A673 (cell line): ENCODE measurements at regions not wholly inside any gene's neighbourhood (a gene's known extent, or its start where the extent isn't known, plus 50 kb on each side); places are given as distances from the start of the nearest gene placed in this dataset.

Experiments used
- EZH2 ChIP-seq: fragments of 200-600 bp; sonication (generic); IDR thresholded peaks from 2 replicates; pipeline ENCODE4 v1.6.1; 2017; ENCODE audit warnings: borderline replicate concordance, low read depth, mild to moderate bottlenecking, mixed read lengths, antibody characterized with exemption, low read length; ENCODE audit not compliant: poor library complexity, severe bottlenecking
- TF ChIP-seq, protein P1 (sequence below): fragments of 300-800, 200-600 bp; sonication (generic); conservative IDR thresholded peaks from 2 replicates; pipeline ENCODE4 v1.5.1; 2017; ENCODE audit warnings: low read depth, mild to moderate bottlenecking, antibody characterized with exemption, low read length, moderate library complexity, mixed read lengths

DNA sequence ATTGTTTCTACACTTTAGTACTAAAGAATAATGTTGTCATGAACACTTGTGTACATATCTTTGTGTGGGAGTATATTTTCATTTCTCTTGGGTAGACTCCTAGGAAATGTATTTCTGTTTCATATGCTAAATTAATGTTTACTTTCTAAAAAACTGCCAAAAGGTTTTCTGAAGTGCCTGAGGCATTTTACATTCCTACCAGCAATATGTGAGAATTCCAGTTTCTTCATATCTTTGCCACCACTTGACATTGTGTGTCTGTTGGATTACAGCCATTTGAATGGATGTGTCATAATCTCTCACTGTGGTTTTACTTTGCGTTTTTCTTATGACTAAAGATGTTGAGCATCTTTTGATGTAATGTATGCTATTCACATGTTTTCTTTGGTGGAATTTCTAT is 428.2 kb upstream of the KCNH7 start:
- TF ChIP-seq, protein P1, sequence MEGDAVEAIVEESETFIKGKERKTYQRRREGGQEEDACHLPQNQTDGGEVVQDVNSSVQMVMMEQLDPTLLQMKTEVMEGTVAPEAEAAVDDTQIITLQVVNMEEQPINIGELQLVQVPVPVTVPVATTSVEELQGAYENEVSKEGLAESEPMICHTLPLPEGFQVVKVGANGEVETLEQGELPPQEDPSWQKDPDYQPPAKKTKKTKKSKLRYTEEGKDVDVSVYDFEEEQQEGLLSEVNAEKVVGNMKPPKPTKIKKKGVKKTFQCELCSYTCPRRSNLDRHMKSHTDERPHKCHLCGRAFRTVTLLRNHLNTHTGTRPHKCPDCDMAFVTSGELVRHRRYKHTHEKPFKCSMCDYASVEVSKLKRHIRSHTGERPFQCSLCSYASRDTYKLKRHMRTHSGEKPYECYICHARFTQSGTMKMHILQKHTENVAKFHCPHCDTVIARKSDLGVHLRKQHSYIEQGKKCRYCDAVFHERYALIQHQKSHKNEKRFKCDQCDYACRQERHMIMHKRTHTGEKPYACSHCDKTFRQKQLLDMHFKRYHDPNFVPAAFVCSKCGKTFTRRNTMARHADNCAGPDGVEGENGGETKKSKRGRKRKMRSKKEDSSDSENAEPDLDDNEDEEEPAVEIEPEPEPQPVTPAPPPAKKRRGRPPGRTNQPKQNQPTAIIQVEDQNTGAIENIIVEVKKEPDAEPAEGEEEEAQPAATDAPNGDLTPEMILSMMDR, result no peak
- no peak for TF ChIP-seq EZH2
